H1 (cell line): ENCODE measurements at regions not wholly inside any gene's neighbourhood (a gene's known extent, or its start where the extent isn't known, plus 50 kb on each side); places are given as distances from the start of the nearest gene placed in this dataset.

ENCODE experiments used
- CTCF ChIA-PET: fragments of 300-600 bp; sonication (Branson Sonifier 250); formaldehyde crosslinking; loops from one replicate; lab custom pipeline; 2021; ENCODE audit not compliant: partially characterized antibody; lab: Charles Lee
- POLR2A ChIA-PET: fragments of 300-600 bp; sonication (Branson Sonifier 250); formaldehyde crosslinking; loops from one replicate; lab custom pipeline; 2021; ENCODE audit warnings: inconsistent platforms; ENCODE audit not compliant: partially characterized antibody; lab: Charles Lee
- DNase-seq, 2 experiments: peaks; one replicate each; pipeline versions ENCODE4 v3.0.0 to v3.0.0-alpha.2; 2010 to 2022; ENCODE audit warnings: low spot score in 2 of 2, low read depth in 1 of 2, mixed read lengths in 1 of 2
- FAIRE-seq: peaks from 2 replicates; lab custom pipeline; 2011; peaks lifted over from hg19 to GRCh38; lab: Jason Lieb, UNC
- H2AFZ ChIP-seq: 2 replicates; pipeline ENCODE4 v1.8.1; 2012; ENCODE audit warnings: low read length, inconsistent platforms
- H2AK5ac ChIP-seq: 2 replicates; pipeline ENCODE4 v1.6.1; 2013; ENCODE audit warnings: low read depth, low read length
- H2BK120ac ChIP-seq: replicated peaks from 2 replicates; pipeline ENCODE3; 2013; ENCODE audit warnings: low read depth, low read length, inconsistent platforms
- H2BK12ac ChIP-seq: 2 replicates; pipeline ENCODE4 v1.6.1; 2013; ENCODE audit warnings: low read depth, low read length
- H2BK15ac ChIP-seq: 2 replicates; pipeline ENCODE4 v1.6.1; 2013; ENCODE audit warnings: low read length
- H2BK20ac ChIP-seq: 2 replicates; pipeline ENCODE4 v1.6.1; 2013; ENCODE audit warnings: low read length
- H2BK5ac ChIP-seq: 2 replicates; pipeline ENCODE4 v1.6.1; 2013; ENCODE audit warnings: low read depth, low read length
- H3K14ac ChIP-seq: 2 replicates; pipeline ENCODE4 v1.6.1; 2013; ENCODE audit warnings: inconsistent platforms; ENCODE audit not compliant: insufficient read length
- H3K18ac ChIP-seq: 2 replicates; pipeline ENCODE4 v1.6.1; 2013; ENCODE audit warnings: low read length; ENCODE audit errors: extremely low read depth
- H3K23ac ChIP-seq: 2 replicates; pipeline ENCODE4 v1.6.1; 2013; ENCODE audit warnings: inconsistent platforms; ENCODE audit not compliant: insufficient read length
- H3K23me2 ChIP-seq: 2 replicates; pipeline ENCODE4 v1.6.1; 2013; ENCODE audit warnings: low read depth, low read length
- H3K27ac ChIP-seq: 2 replicates; pipeline ENCODE4 v1.6.1; 2011; ENCODE audit warnings: low read depth, low read length, inconsistent platforms
- H3K27me3 ChIP-seq, 4 experiments: replicated peaks in 1 of 4; 1 replicate in 1 of 4; 2 replicates in 3 of 4; pipeline versions ENCODE4 v1.6.1 to v1.8.1; 2011 to 2013; ENCODE audit warnings: low read length in 3 of 4, mild to moderate bottlenecking in 3 of 4, inconsistent platforms in 2 of 4, mixed read lengths in 2 of 4, moderate library complexity in 1 of 4; ENCODE audit not compliant: control insufficient read depth in 3 of 4, insufficient read depth in 3 of 4; ENCODE audit errors: extremely low read depth in 1 of 4
- H3K36me3 ChIP-seq, 4 experiments: 2 replicates each; pipeline versions ENCODE4 v1.6.1 to v1.8.1; 2011 to 2013; ENCODE audit warnings: mild to moderate bottlenecking in 4 of 4, low read length in 3 of 4, moderate library complexity in 2 of 4, control low read depth in 1 of 4, inconsistent platforms in 1 of 4; ENCODE audit not compliant: insufficient read depth in 4 of 4, control insufficient read depth in 2 of 4
- H3K4ac ChIP-seq: replicated peaks from 2 replicates; pipeline ENCODE3; 2013; ENCODE audit warnings: low read length, low read depth, mixed read lengths, inconsistent platforms; ENCODE audit not compliant: insufficient read length
- H3K4me1 ChIP-seq, 4 experiments: replicated peaks in 1 of 4; 1 replicate in 1 of 4; 2 replicates in 3 of 4; pipeline versions ENCODE4 v1.6.1 to v1.8.1; 2011 to 2013; ENCODE audit warnings: low read length in 3 of 4, inconsistent platforms in 2 of 4, mixed read lengths in 1 of 4; ENCODE audit not compliant: insufficient read depth in 4 of 4, control insufficient read depth in 3 of 4
- H3K4me2 ChIP-seq, 2 experiments: 2 replicates each; pipeline versions ENCODE4 v1.6.1 to v1.8.1; 2011 to 2013; ENCODE audit warnings: low read depth in 2 of 2, low read length in 2 of 2, control low read depth in 1 of 2, inconsistent platforms in 1 of 2, mild to moderate bottlenecking in 1 of 2; ENCODE audit not compliant: insufficient read depth in 1 of 2
- H3K4me3 ChIP-seq, 4 experiments: fragments of 200-600, 300-600 bp in 1 of 4; sonication (generic), shearing (Covaris generic), sonication (Bioruptor Twin) in 1 of 4; 2 replicates each; pipeline versions ENCODE4 v1.5.1 to v1.8.1; 2011 to 2016; ENCODE audit warnings: low read length in 4 of 4, low read depth in 3 of 4, control low read depth in 2 of 4, inconsistent platforms in 2 of 4, mild to moderate bottlenecking in 2 of 4, mixed read lengths in 1 of 4, moderate library complexity in 1 of 4; ENCODE audit not compliant: insufficient read depth in 2 of 4; ENCODE audit errors: extremely low read depth in 1 of 4
- H3K56ac ChIP-seq: replicated peaks from 2 replicates; pipeline ENCODE3; 2013; ENCODE audit warnings: low read depth, mild to moderate bottlenecking, mixed read lengths, low read length, inconsistent platforms; ENCODE audit not compliant: insufficient read length
- H3K79me1 ChIP-seq: 2 replicates; pipeline ENCODE4 v1.6.1; 2013; ENCODE audit warnings: low read depth, low read length, control low read depth
- H3K79me2 ChIP-seq, 2 experiments: 2 replicates each; pipeline versions ENCODE4 v1.6.1 to v1.8.1; 2012 to 2013; ENCODE audit warnings: low read length in 2 of 2, mild to moderate bottlenecking in 2 of 2, inconsistent platforms in 1 of 2; ENCODE audit not compliant: insufficient read depth in 2 of 2, control insufficient read depth in 1 of 2
- H3K9ac ChIP-seq, 4 experiments: replicated peaks in 1 of 4; 1 replicate in 1 of 4; 2 replicates in 3 of 4; pipeline versions ENCODE4 v1.6.1 to v1.8.1; 2011 to 2013; ENCODE audit warnings: low read depth in 3 of 4, low read length in 3 of 4, control low read depth in 2 of 4, mild to moderate bottlenecking in 2 of 4, moderate library complexity in 2 of 4, inconsistent platforms in 1 of 4; ENCODE audit errors: extremely low read depth in 1 of 4
- H3K9me3 ChIP-seq, 2 experiments: 2 replicates each; pipeline versions ENCODE4 v1.6.1 to v1.8.1; 2012 to 2013; ENCODE audit warnings: mild to moderate bottlenecking in 2 of 2, moderate library complexity in 2 of 2, control low read depth in 1 of 2, inconsistent platforms in 1 of 2, low read depth in 1 of 2, low read length in 1 of 2, mixed read lengths in 1 of 2; ENCODE audit not compliant: insufficient read depth in 2 of 2
- H4K20me1 ChIP-seq, 2 experiments: replicated peaks in 1 of 2; 2 replicates each; pipeline versions ENCODE3 to v1.8.1; 2011 to 2013; ENCODE audit warnings: inconsistent platforms in 2 of 2, low read length in 2 of 2, mild to moderate bottlenecking in 1 of 2; ENCODE audit not compliant: insufficient read depth in 2 of 2, control insufficient read depth in 1 of 2
- H4K5ac ChIP-seq: 2 replicates; pipeline ENCODE4 v1.6.1; 2013; ENCODE audit warnings: low read length, low read depth, mixed read lengths, inconsistent platforms; ENCODE audit not compliant: insufficient read length
- H4K8ac ChIP-seq: 2 replicates; pipeline ENCODE4 v1.8.0; 2013; ENCODE audit warnings: mild to moderate bottlenecking, moderate library complexity, low read length, inconsistent platforms; ENCODE audit not compliant: insufficient read depth; ENCODE audit errors: extremely low read depth
- H4K91ac ChIP-seq: replicated peaks from 2 replicates; pipeline ENCODE3; 2013; ENCODE audit warnings: low read length, mixed read lengths, inconsistent platforms; ENCODE audit not compliant: insufficient read length
- GABPA ChIP-seq: IDR thresholded peaks from 2 replicates; pipeline ENCODE4 v1.6.1; 2011; ENCODE audit warnings: mild to moderate bottlenecking, low read length, moderate library complexity, borderline replicate concordance; ENCODE audit not compliant: insufficient read depth
- KDM1A ChIP-seq: fragments of 200-600, 300-600 bp; sonication (generic); IDR thresholded peaks from 2 replicates; pipeline ENCODE4 v1.7.1; 2016; ENCODE audit warnings: mild to moderate bottlenecking, low read length, borderline replicate concordance
- POU5F1 ChIP-seq: IDR thresholded peaks from 2 replicates; pipeline ENCODE4 v1.6.1; 2011; ENCODE audit warnings: low read depth, mild to moderate bottlenecking, low read length, moderate library complexity
- RBBP5 ChIP-seq: IDR thresholded peaks from 2 replicates; pipeline ENCODE4 v1.7.1; 2012; ENCODE audit warnings: low read depth, mild to moderate bottlenecking, inconsistent platforms, low read length, moderate library complexity, borderline replicate concordance
- RFX5 ChIP-seq: IDR thresholded peaks from 2 replicates; pipeline ENCODE4 v1.6.1; 2011; ENCODE audit warnings: low read depth, low read length, improper control_type of control experiment, borderline replicate concordance
- SUZ12 ChIP-seq: fragments of 200-600 bp; sonication (generic); IDR thresholded peaks from 2 replicates; pipeline ENCODE4 v1.6.1; 2012; ENCODE audit warnings: mild to moderate bottlenecking, inconsistent platforms, low read length, moderate library complexity, mixed read lengths
- TAF7 ChIP-seq: optimal IDR thresholded peaks from 2 replicates; pipeline ENCODE3; 2011; ENCODE audit warnings: low read depth, mild to moderate bottlenecking, inconsistent platforms, low read length, moderate library complexity, borderline replicate concordance
- TCF12 ChIP-seq: IDR thresholded peaks from 2 replicates; pipeline ENCODE4 v1.6.1; 2011; ENCODE audit warnings: low read depth, mild to moderate bottlenecking, low read length
- USF2 ChIP-seq: IDR thresholded peaks from 2 replicates; pipeline ENCODE4 v1.6.1; 2011; ENCODE audit warnings: low read length, improper control_type of control experiment
- YY1 ChIP-seq: IDR thresholded peaks from 2 replicates; pipeline ENCODE4 v1.6.1; 2011; ENCODE audit warnings: low read depth, mild to moderate bottlenecking, low read length
- WGBS, 2 experiments: shearing (Covaris generic) in 1 of 2; methylation state at CpG; one replicate each; pipeline versions ENCODE4 v1.1.6 to v1.1.7; 2013 to 2015; ENCODE audit warnings: low lambda C conversion rate in 2 of 2, mixed read lengths in 2 of 2, inconsistent platforms in 1 of 2, low coverage in 1 of 2, missing lambda C conversion rate in 1 of 2; ENCODE audit not compliant: insufficient replicate concordance in 2 of 2, insufficient coverage in 1 of 2, insufficient read length in 1 of 2; ENCODE audit errors: extremely low coverage in 1 of 2, missing lambda C conversion rate in 1 of 2; 5-methylcytosine and 5-hydroxymethylcytosine counted together

DNA sequence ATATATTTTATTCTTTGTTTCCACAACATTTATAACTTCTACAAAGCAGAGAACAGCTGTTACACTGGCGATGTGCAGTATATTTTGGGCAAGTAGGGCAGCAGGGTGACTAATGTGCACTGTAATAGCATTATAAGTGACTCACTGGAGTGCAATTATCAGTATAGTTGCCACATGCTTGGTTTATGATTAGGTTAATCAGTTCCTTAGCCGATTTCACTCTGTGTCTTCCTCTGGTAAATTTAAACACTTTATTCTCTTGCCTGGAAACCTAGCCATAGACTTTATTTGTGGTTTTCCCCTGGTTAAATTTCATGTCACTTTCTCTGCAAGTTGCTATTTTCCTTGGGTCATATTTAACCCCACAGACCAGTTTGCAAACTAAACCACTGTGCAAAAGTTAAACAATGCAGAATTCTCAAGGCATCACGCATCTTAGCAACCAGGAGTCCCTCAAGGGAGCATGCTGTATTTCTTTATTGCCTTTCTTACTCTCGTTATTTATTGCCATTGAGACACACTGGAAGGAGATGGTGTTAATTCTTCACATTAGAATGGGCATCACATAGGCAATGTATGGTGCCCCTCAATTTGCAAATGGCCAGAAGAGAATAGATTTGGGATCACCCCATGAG is 690.2 kb upstream of the DPPA4 start:
- DNase-seq (no peak), FAIRE-seq (no peak)
- Histone ChIP-seq H3K56ac (no peak overlapping the region), H2BK15ac (no peak overlapping the region), H2BK20ac (no peak overlapping the region), H3K23ac (no peak overlapping the region), H3K14ac (no peak overlapping the region), H3K27ac (no peak overlapping the region), H3K9ac (no peak overlapping the region), H4K5ac (no peak overlapping the region), H3K18ac (no peak overlapping the region), H2BK12ac (no peak overlapping the region), H3K4me3 (no peak overlapping the region), H3K79me1 (no peaks in the 10 kb centered on the region), H4K8ac (no peak overlapping the region), H2AK5ac (no peak overlapping the region), H3K4me2 (no peak overlapping the region), H3K23me2 (no peaks in the 10 kb centered on the region), H3K36me3 (no peaks in the 10 kb centered on the region), H3K4ac (no peak overlapping the region), H3K4me1 (no peaks in the 10 kb centered on the region), H4K20me1 (no peaks in the 10 kb centered on the region), H3K79me2 (no peaks in the 10 kb centered on the region)
- 94% methylated on average over 4 of the region's 4 CpGs; no CpG with 5 or more reads in 1 of the 2 experiments for WGBS, 2 experiments
- CTCF ChIA-PET, result no interaction called here
- TF ChIP-seq RFX5, result no peak
- no peak for TF ChIP-seq GABPA
- no peak for TF ChIP-seq YY1
- TF ChIP-seq KDM1A, result no peak
- TF ChIP-seq TCF12, result no peak
- TF ChIP-seq RBBP5, result no peak
- no peak for TF ChIP-seq SUZ12
- no peak for TF ChIP-seq POU5F1
- no peak for TF ChIP-seq USF2
- TF ChIP-seq TAF7, result no peak
- TF ChIP-seq, all 59 proteins: peak for 0
- no peak overlapping the region for H4K91ac ChIP-seq
- H2AFZ ChIP-seq, result no peak overlapping the region
- H2BK120ac ChIP-seq, result no peak overlapping the region
- 0 out of 4 replicates have a peak, but pooled peaks cover 0 to 2% of the 10 kb centered on the region in 2 experiments for H3K9me3 ChIP-seq
- POLR2A ChIA-PET, result no interaction called here
- H3K27me3 ChIP-seq, result no peaks in the 10 kb centered on the region
- no peak overlapping the region for H2BK5ac ChIP-seq
